Effector memory CD8-positive, alpha-beta T cell (primary cell): ENCODE measurements at regions not wholly inside any gene's neighbourhood (a gene's known extent, or its start where the extent isn't known, plus 50 kb on each side); places are given as distances from the start of the nearest gene placed in this dataset.

Experiments used
- ATAC-seq: fragments of 150-1000 bp; cut with Tn5 transposase; replicated peaks from 2 replicates; pipeline ENCODE4 v1.10.0; 2021; ENCODE audit warnings: mild to moderate bottlenecking, moderate library complexity
- DNase-seq, 3 experiments: peaks; one replicate each; pipeline ENCODE4 v3.0.0; 2021
- H3K27ac Mint-ChIP-seq, 2 donors: one replicate each; pipeline ENCODE4 v1.8.0; 2022; ENCODE audit warnings: mild to moderate bottlenecking in 2 of 2, mixed read lengths in 2 of 2, moderate library complexity in 2 of 2
- H3K27me3 Mint-ChIP-seq, 2 donors: one replicate each; pipeline ENCODE4 v1.8.0; 2022; ENCODE audit warnings: mixed read lengths in 2 of 2
- H3K36me3 Mint-ChIP-seq: one replicate; pipeline ENCODE4 v1.8.0; 2022; ENCODE audit warnings: mild to moderate bottlenecking, moderate library complexity, mixed read lengths; ENCODE audit not compliant: insufficient read depth
- H3K4me1 Mint-ChIP-seq, 2 donors: one replicate each; pipeline ENCODE4 v1.8.0; 2022; ENCODE audit warnings: low read depth in 2 of 2, mixed read lengths in 2 of 2
- H3K4me3 Mint-ChIP-seq, 2 donors: one replicate each; pipeline ENCODE4 v1.8.0; 2022; ENCODE audit warnings: mild to moderate bottlenecking in 2 of 2, mixed read lengths in 2 of 2, moderate library complexity in 2 of 2
- H3K9me3 Mint-ChIP-seq, 2 donors: one replicate each; pipeline ENCODE4 v1.8.0; 2022; ENCODE audit warnings: mixed read lengths in 2 of 2

- Mint-ChIP-seq H3K9me3 (no peaks in the 10 kb centered on the region), H3K4me3 (no peak overlapping the region), H3K27me3 (peaks cover 17 to 27% of the 10 kb centered on the region in 2 donors), H3K4me1 (no peaks in the 10 kb centered on the region), H3K36me3 (no peaks in the 10 kb centered on the region), H3K27ac (no peak overlapping the region)
- no peak for DNase-seq
- no peak for ATAC-seq
These were observed 130.8 kb upstream of the TCERG1L start for GRCh38 chr10:131442271-131442670.

DNA sequence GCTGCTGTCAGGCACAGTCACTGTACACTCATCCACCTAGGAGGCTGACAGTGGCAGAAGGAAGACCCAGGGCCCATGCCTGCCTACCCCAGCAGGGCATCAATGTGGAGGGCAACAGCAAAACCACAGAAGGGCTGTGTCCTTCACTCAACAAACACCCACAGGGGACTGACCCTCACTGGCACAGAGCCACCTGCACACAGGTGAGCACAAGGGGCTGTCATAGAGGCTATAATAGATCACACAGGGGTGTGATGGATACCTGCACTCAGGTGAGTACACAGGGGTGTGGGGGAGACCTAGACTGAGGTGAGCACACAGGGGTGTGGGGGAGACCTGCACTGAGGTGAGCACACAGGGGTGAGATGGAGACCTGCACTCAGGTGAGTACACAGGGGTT, 132.8 kb upstream of the TCERG1L start:
- ATAC-seq (no peak), DNase-seq (no peak)
- Mint-ChIP-seq H3K4me3 (no peak overlapping the region), H3K4me1 (no peaks in the 10 kb centered on the region), H3K9me3 (no peaks in the 10 kb centered on the region), H3K36me3 (no peaks in the 10 kb centered on the region), H3K27ac (no peak overlapping the region), H3K27me3 (peaks cover 12 to 26% of the 10 kb centered on the region in 2 donors)

- no peak overlapping the region for H3K27ac Mint-ChIP-seq
- H3K9me3 Mint-ChIP-seq: no peaks in the 10 kb centered on the region
- H3K27me3 Mint-ChIP-seq: peaks cover 5 to 20% of the 10 kb centered on the region in 2 donors
- H3K4me1 Mint-ChIP-seq: no peaks in the 10 kb centered on the region
- no peaks in the 10 kb centered on the region for H3K36me3 Mint-ChIP-seq
- H3K4me3 Mint-ChIP-seq: no peak overlapping the region
- ATAC-seq (no peak), DNase-seq (no peak)
These were observed 133.4 kb upstream of the TCERG1L start for GRCh38 chr10:131444862-131445461.

DNA sequence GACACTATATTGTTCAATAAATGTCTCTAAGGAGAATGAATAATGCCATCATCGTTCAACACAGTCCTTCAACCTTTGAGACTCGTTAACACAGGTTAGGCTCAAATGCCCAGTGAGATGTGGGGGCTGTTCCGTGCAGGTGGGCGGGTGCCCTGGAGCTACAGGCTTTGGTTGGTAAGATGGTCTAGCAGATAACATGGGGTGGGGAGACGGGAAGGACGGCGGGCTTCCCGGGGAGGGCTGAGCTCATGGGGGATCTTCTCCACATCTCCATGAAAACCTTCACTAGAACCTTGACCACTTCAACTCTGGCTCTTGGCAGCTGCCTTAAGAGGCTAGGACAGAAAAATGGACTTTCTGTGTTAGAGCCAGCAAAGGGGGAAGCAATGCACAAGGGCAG, 134.1 kb upstream of the TCERG1L start:
- Mint-ChIP-seq H3K27me3 (peaks cover 0 to 13% of the 10 kb centered on the region in 2 donors), H3K27ac (no peak overlapping the region), H3K4me1 (no peaks in the 10 kb centered on the region), H3K9me3 (no peaks in the 10 kb centered on the region), H3K4me3 (no peak overlapping the region), H3K36me3 (no peaks in the 10 kb centered on the region)
- ATAC-seq: no peak
- DNase-seq: no peak

GRCh38 chr10:131446171-131446570, 134.7 kb upstream of the TCERG1L start:
- Mint-ChIP-seq H3K4me3 (no peak overlapping the region), H3K27ac (no peak overlapping the region), H3K36me3 (no peaks in the 10 kb centered on the region), H3K4me1 (no peaks in the 10 kb centered on the region), H3K9me3 (no peaks in the 10 kb centered on the region), H3K27me3 (peaks cover 0 to 8% of the 10 kb centered on the region in 2 donors)
- DNase-seq: no peak
- ATAC-seq: no peak

DNA sequence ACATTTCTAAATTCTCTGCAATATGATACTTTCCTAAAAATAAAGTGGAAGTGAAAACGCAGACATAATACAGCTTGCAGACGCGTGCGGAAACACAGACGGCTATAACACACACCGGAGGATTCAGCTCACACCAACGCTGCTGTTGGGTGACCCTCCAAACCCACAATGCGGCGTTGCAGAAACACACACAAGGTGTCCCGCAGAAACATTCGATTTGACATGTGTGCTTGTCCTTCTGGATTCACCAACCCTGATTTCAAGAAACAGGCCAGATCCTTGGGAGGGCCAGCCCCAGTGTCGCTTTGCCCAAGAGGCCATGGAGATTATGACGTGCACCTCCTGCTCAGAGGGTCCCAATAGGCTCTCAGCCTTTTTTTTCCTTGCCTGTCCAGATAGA, 136.7 kb upstream of the TCERG1L start:
- no peak overlapping the region for H3K27ac Mint-ChIP-seq
- no peak for ATAC-seq

GRCh38 chr10:131448883-131449282, 137.4 kb upstream of the TCERG1L start:
- no peak overlapping the region for H3K4me3 Mint-ChIP-seq
- DNase-seq: no peak
- no peak overlapping the region for H3K27ac Mint-ChIP-seq
- peaks cover 15 to 23% of the 10 kb centered on the region in 2 donors for H3K27me3 Mint-ChIP-seq
- H3K4me1 Mint-ChIP-seq: peaks cover 0 to 4% of the 10 kb centered on the region in 2 donors
- ATAC-seq: no peak
- H3K36me3 Mint-ChIP-seq: no peaks in the 10 kb centered on the region
- peaks cover 0 to 3% of the 10 kb centered on the region in 2 donors for H3K9me3 Mint-ChIP-seq

More for the DNA sequence above, 136.7 kb upstream of the TCERG1L start:
- DNase-seq: no peak
- H3K4me1 Mint-ChIP-seq: peaks cover 0 to 4% of the 10 kb centered on the region in 2 donors
- no peaks in the 10 kb centered on the region for H3K36me3 Mint-ChIP-seq
- H3K27me3 Mint-ChIP-seq: peaks cover 15 to 17% of the 10 kb centered on the region in 2 donors
- no peak overlapping the region for H3K4me3 Mint-ChIP-seq
- peaks cover 0 to 3% of the 10 kb centered on the region in 2 donors for H3K9me3 Mint-ChIP-seq

GRCh38 chr10:131450216-131450765, 138.8 kb upstream of the TCERG1L start:
- Mint-ChIP-seq H3K27ac (no peak overlapping the region), H3K4me3 (no peak overlapping the region)
- ATAC-seq: no peak

GRCh38 chr10:131451407-131452015, 140.0 kb upstream of the TCERG1L start:
- DNase-seq (no peak), ATAC-seq (no peak)
- peaks cover 15 to 27% of the 10 kb centered on the region in 2 donors for H3K27me3 Mint-ChIP-seq
- peaks cover 0 to 3% of the 10 kb centered on the region in 2 donors for H3K9me3 Mint-ChIP-seq
- no peak overlapping the region for H3K27ac Mint-ChIP-seq
- no peaks in the 10 kb centered on the region for H3K36me3 Mint-ChIP-seq
- H3K4me1 Mint-ChIP-seq: peaks cover 0 to 4% of the 10 kb centered on the region in 2 donors
- no peak overlapping the region for H3K4me3 Mint-ChIP-seq

More at GRCh38 chr10:131450216-131450765, 138.8 kb upstream of the TCERG1L start:
- Mint-ChIP-seq H3K9me3 (peaks cover 0 to 3% of the 10 kb centered on the region in 2 donors), H3K4me1 (peaks cover 0 to 4% of the 10 kb centered on the region in 2 donors), H3K36me3 (no peaks in the 10 kb centered on the region), H3K27me3 (peaks cover 15 to 27% of the 10 kb centered on the region in 2 donors)
- DNase-seq: no peak

DNA sequence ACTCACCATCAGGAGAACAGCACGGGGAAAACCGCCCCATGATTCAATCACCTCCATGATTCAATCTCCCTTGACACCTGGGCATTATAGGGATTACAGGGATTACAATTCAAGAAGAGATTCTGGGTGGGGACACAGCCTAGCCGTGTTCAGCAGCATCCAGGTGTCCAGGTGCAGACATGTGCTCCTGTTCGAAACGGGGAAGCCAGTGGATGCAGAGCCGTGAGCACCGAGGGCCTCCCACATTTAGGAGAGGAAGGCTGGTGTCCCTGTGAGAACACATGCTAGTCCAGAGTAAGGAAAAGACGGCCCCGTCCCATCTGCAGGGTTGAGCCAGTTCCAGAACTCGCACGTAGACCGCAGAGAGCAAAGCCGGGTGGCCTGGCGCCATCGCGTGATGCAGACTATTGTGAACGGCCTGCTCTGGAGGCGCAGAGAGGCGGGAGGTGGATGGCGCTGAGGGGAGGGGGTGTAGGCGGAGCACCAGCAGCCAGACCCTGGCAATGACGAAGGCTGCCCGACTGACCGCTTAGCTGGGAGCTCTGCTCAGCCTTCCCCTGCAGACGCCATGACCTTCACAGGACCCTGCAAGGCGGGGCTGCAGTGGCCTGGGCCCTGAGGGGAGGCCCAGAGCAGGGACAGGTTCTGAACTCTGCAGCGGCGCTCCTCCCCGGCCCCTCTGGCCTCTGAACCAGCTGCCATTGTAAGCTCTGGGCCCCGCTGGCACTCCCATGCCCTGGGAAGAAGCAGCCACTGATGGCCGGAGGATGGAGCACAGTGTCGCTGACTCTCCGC, 141.6 kb upstream of the TCERG1L start:
- no peak for DNase-seq
- H3K27ac Mint-ChIP-seq: no peak overlapping the region
- peaks cover 15 to 27% of the 10 kb centered on the region in 2 donors for H3K27me3 Mint-ChIP-seq
- H3K36me3 Mint-ChIP-seq: no peaks in the 10 kb centered on the region
- H3K4me1 Mint-ChIP-seq: peaks cover 0 to 4% of the 10 kb centered on the region in 2 donors
- no peak for ATAC-seq
- no peak overlapping the region for H3K4me3 Mint-ChIP-seq
- peaks cover 0 to 3% of the 10 kb centered on the region in 2 donors for H3K9me3 Mint-ChIP-seq

DNA sequence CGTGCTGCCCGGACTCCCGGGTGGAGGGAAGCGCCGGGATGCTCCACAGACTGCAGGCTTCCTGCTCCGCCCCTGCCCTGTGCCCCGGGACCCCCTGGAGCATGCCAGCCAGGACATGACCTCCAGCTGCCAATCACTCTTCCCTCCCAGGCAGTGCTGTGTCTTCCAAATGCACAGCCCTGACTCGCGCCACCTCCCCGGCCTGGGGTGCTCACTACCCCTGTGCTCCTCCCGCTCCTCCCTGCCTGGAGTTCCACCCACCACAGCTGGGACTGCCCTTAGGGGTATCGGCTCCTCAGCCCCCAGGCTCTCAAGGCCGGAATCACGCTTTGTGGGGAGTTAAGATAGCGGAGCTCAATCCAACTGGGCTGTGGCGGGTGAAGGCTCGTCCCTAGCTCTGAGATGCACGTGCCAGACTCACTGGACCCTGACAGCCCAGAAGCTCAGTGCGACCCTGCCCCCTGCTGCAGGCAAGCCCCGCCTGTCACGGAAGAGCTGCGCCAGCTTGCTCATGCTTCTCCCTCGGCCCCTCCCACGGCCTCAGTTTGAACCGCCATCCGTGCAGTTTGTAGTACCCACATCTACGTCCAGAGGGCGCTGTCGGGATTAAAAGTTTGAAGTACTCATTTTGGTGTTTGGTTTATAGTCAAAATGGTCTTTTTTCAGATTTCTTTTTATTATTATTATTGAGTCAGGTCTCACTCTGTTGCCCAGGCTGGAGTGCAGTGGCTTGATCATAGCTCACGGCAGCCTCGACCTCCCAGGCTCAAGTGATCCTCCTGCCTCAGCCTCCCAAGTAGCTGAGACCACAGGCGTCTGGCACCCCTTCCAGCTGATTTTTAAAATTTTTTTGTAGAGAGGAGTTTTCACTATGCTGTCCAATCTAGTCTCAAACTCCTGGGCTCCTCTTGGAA, 142.5 kb upstream of the TCERG1L start:
- DNase-seq (peak in 1 of 3 experiments; percentile 9), ATAC-seq (no peak)
- peaks cover 0 to 4% of the 10 kb centered on the region in 2 donors for H3K4me1 Mint-ChIP-seq
- no peaks in the 10 kb centered on the region for H3K36me3 Mint-ChIP-seq
- H3K9me3 Mint-ChIP-seq: peaks cover 0 to 3% of the 10 kb centered on the region in 2 donors
- peaks cover 15 to 27% of the 10 kb centered on the region in 2 donors for H3K27me3 Mint-ChIP-seq
- H3K27ac Mint-ChIP-seq: no peak overlapping the region
- no peak overlapping the region for H3K4me3 Mint-ChIP-seq

DNA sequence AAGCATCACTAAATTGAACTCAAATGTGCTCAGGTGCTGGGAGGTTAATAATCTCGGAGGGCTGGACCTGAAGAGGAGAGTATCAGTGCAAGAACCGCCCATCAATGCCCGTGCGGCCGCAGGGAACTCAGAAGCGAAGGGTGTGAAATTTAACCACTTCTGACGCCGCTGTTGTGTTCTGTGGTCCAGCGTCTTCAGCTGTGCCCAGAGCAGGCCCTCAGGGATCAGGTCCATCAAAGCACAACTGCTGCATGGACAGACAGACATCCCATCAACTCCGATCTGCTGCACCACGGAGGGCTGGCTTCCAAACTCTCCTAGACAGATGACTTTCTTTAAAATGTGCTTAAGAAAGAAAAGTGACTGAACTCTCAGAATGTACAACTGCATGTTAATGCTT, 144.9 kb upstream of the TCERG1L start:
- peaks cover 15 to 27% of the 10 kb centered on the region in 2 donors for H3K27me3 Mint-ChIP-seq
- ATAC-seq (no peak), DNase-seq (no peak)
- H3K27ac Mint-ChIP-seq: no peak overlapping the region
- peaks cover 0 to 3% of the 10 kb centered on the region in 2 donors for H3K9me3 Mint-ChIP-seq
- no peak overlapping the region for H3K4me3 Mint-ChIP-seq
- H3K4me1 Mint-ChIP-seq: peaks cover 0 to 4% of the 10 kb centered on the region in 2 donors
- no peaks in the 10 kb centered on the region for H3K36me3 Mint-ChIP-seq

DNA sequence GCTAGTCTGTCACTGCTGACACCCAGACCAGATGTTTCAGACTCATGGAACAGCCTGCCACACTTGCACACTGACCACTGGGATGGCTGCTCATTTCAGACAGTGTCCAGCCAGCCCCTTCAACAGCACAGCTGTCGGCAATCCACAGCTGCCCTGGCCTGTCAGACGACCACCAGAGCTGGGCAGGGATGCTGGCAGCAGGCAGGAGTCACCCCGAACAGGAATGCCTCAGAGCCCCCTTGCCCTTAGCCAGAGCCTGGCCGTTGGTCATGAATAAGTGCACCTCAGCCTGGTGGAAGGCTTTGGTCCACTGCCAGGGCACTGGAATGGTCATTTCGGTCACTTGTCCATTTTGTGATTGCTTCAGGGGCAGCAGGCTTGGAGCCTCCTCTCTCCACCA, 149.6 kb upstream of the TCERG1L start:
- Mint-ChIP-seq H3K27me3 (peaks cover 0 to 6% of the 10 kb centered on the region in 2 donors), H3K4me1 (no peaks in the 10 kb centered on the region), H3K4me3 (no peak overlapping the region), H3K9me3 (no peaks in the 10 kb centered on the region), H3K36me3 (no peaks in the 10 kb centered on the region), H3K27ac (no peak overlapping the region)
- ATAC-seq (no peak), DNase-seq (no peak)
